Liver (tissue), 8 donors: ENCODE measurements at regions not wholly inside any gene's neighbourhood (a gene's known extent, or its start where the extent isn't known, plus 50 kb on each side); places are given as distances from the start of the nearest gene placed in this dataset.

Experiments used
- DNase-seq: peaks from one replicate; pipeline ENCODE4 v3.0.0-alpha.2; 2017; ENCODE audit warnings: low spot score
- H3K27ac ChIP-seq, 2 donors: one replicate each; pipeline ENCODE4 v1.7.0; 2013; ENCODE audit warnings: inconsistent platforms in 2 of 2, low read length in 2 of 2, control low read depth in 1 of 2, low read depth in 1 of 2, mild to moderate bottlenecking in 1 of 2
- H3K27me3 ChIP-seq, 4 donors: one replicate each; pipeline versions ENCODE4 v1.6.1 to v1.7.0; 2013; ENCODE audit warnings: low read length in 3 of 4, inconsistent platforms in 1 of 4, mild to moderate bottlenecking in 1 of 4, moderate library complexity in 1 of 4; ENCODE audit not compliant: control insufficient read depth in 4 of 4, insufficient read depth in 4 of 4
- H3K36me3 ChIP-seq, 4 donors: one replicate each; pipeline versions ENCODE4 v1.6.1 to v1.7.0; 2013; ENCODE audit warnings: low read length in 3 of 4, mild to moderate bottlenecking in 3 of 4, low read depth in 1 of 4, moderate library complexity in 1 of 4; ENCODE audit not compliant: control insufficient read depth in 4 of 4, insufficient read depth in 3 of 4
- H3K4me1 ChIP-seq, 4 donors: one replicate each; pipeline versions ENCODE4 v1.6.1 to v1.7.0; 2013; ENCODE audit warnings: low read length in 3 of 4, mild to moderate bottlenecking in 3 of 4, moderate library complexity in 1 of 4; ENCODE audit not compliant: control insufficient read depth in 4 of 4, insufficient read depth in 4 of 4
- H3K4me3 ChIP-seq, 3 donors: one replicate each; pipeline versions ENCODE4 v1.6.1 to v1.7.0; 2013; ENCODE audit warnings: low read length in 3 of 3, control low read depth in 1 of 3, low read depth in 1 of 3, mild to moderate bottlenecking in 1 of 3
- H3K9ac ChIP-seq, 2 donors: one replicate each; pipeline ENCODE4 v1.7.0; 2013; ENCODE audit warnings: low read length in 2 of 2, mild to moderate bottlenecking in 2 of 2, moderate library complexity in 2 of 2, control low read depth in 1 of 2, low read depth in 1 of 2
- H3K9me3 ChIP-seq, 4 donors: one replicate each; pipeline versions ENCODE4 v1.6.1 to v1.7.0; 2013; ENCODE audit warnings: low read length in 3 of 4; ENCODE audit not compliant: control insufficient read depth in 4 of 4
- FOXA1 ChIP-seq: IDR thresholded peaks from 2 replicates; pipeline ENCODE4 v1.6.1; 2016; ENCODE audit warnings: antibody characterized with exemption
- FOXA2 ChIP-seq: IDR thresholded peaks from 2 replicates; pipeline ENCODE4 v1.6.1; 2016; ENCODE audit warnings: antibody characterized with exemption
- GABPA ChIP-seq, 2 donors: IDR thresholded peaks in 1 of 2; conservative IDR thresholded peaks in 1 of 2; 2 replicates each; pipeline ENCODE4 v1.6.1; 2016; ENCODE audit warnings: antibody characterized with exemption in 2 of 2, mild to moderate bottlenecking in 1 of 2, moderate library complexity in 1 of 2
- HNF4A ChIP-seq, 2 donors: conservative IDR thresholded peaks; 2 replicates each; pipeline ENCODE4 v1.6.1; 2016; ENCODE audit warnings: antibody characterized with exemption in 2 of 2, mild to moderate bottlenecking in 2 of 2
- HNF4G ChIP-seq: IDR thresholded peaks from 2 replicates; pipeline ENCODE4 v1.6.1; 2016; ENCODE audit warnings: antibody characterized with exemption
- JUND ChIP-seq, 2 donors: IDR thresholded peaks; 2 replicates each; pipeline ENCODE4 v1.6.1; 2016; ENCODE audit warnings: antibody characterized with exemption in 2 of 2
- NR2F2 ChIP-seq: IDR thresholded peaks from 2 replicates; pipeline ENCODE4 v1.6.1; 2016; ENCODE audit warnings: antibody characterized with exemption
- RAD21 ChIP-seq, 2 donors: IDR thresholded peaks; 2 replicates each; pipeline ENCODE4 v1.6.1; 2016; ENCODE audit warnings: antibody characterized with exemption in 2 of 2, mild to moderate bottlenecking in 2 of 2
- RXRA ChIP-seq, 2 donors: IDR thresholded peaks; 2 replicates each; pipeline ENCODE4 v1.6.1; 2017 to 2018; ENCODE audit warnings: antibody characterized with exemption in 2 of 2, mild to moderate bottlenecking in 1 of 2
- SP1 ChIP-seq: IDR thresholded peaks from 2 replicates; pipeline ENCODE4 v1.6.1; 2018; ENCODE audit warnings: antibody characterized with exemption, mild to moderate bottlenecking
- TAF1 ChIP-seq: conservative IDR thresholded peaks from 2 replicates; pipeline ENCODE4 v1.6.1; 2016; ENCODE audit warnings: antibody characterized with exemption, mild to moderate bottlenecking
- WGBS: extraction: QIAGEN DNeasy Blood & Tissue Kit; methylation state at CpG from one replicate; pipeline ENCODE4 v1.1.7; 2013; 5-methylcytosine and 5-hydroxymethylcytosine counted together
- TF ChIP-seq, protein P1 (sequence below): fragments of 150-350 bp; IDR thresholded peaks from 2 replicates; pipeline ENCODE4 v1.5.1; 2017; ENCODE audit warnings: improper control_type of control experiment, low read depth, low read length; ENCODE audit not compliant: missing input control
- TF ChIP-seq, protein P2 (sequence below): IDR thresholded peaks from 2 replicates; pipeline ENCODE4 v1.6.1; 2016; ENCODE audit warnings: antibody characterized with exemption
- TF ChIP-seq, protein P3 (sequence below): IDR thresholded peaks from 2 replicates; pipeline ENCODE4 v1.6.1; 2016; ENCODE audit warnings: antibody characterized with exemption, mild to moderate bottlenecking
- TF ChIP-seq, protein P4 (sequence below): IDR thresholded peaks from 2 replicates; pipeline ENCODE4 v1.6.1; 2016; ENCODE audit warnings: antibody characterized with exemption
- donor health status: healthy.
- donor health status: healthy.
- donor health status: healthy.
- donor health status: healthy.
- donor health status: healthy.

DNA sequence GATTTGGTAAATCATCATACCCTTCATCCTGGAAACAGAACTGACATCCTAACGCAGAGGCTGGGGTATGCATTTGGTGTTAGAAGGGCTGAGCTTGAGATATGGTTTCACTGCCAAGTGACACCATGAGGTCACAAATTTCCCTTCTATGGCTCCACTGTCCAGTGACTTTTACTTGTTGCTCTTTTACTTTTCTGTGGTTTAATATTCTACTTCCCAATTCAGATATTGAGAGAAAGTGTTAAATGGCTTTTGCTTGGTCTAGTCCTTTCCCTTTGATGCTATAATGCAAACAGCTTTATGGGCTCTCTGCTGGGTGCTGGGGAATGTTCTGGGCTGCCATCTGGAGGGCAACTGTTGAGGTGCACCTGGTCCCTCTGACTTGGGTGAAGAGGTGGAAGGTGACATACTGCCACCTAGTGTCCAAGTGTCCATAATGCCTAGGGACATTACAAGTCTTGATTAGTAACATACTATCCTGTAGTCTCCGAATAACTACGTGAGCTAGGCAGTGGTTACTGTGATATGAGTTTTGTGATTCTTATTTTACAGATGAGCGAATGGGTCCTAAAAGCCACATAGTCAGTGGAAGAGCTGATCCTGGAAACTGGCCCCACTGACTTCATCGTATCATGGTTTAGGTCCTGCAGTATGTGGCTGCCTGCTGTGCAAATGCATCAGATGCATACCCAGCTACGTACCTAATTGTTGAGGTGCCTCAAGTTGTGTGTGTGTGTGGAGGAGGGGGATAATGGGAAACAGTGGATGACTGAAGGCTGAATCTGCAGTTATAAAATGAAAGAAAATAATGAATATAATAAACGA lies 149.1 kb upstream of the RAG2 start:
- Histone ChIP-seq H3K4me1 (peaks cover 0 to 12% (median 4%) of the 10 kb centered on the region in 4 donors), H3K27ac (no peak overlapping the region), H3K9me3 (no peaks in the 10 kb centered on the region), H3K36me3 (no peaks in the 10 kb centered on the region), H3K4me3 (no peak overlapping the region), H3K9ac (no peak overlapping the region), H3K27me3 (no peaks in the 10 kb centered on the region)
- TF ChIP-seq JUND (IDR thresholded peaks at IDR 0.05) (no peak), RXRA (IDR thresholded peaks at IDR 0.05) (peak; percentile 13 to 14), NR2F2 (peak; percentile 73), RAD21 (IDR thresholded peaks at IDR 0.05) (peak; percentile 97)
- TF ChIP-seq, protein P1, sequence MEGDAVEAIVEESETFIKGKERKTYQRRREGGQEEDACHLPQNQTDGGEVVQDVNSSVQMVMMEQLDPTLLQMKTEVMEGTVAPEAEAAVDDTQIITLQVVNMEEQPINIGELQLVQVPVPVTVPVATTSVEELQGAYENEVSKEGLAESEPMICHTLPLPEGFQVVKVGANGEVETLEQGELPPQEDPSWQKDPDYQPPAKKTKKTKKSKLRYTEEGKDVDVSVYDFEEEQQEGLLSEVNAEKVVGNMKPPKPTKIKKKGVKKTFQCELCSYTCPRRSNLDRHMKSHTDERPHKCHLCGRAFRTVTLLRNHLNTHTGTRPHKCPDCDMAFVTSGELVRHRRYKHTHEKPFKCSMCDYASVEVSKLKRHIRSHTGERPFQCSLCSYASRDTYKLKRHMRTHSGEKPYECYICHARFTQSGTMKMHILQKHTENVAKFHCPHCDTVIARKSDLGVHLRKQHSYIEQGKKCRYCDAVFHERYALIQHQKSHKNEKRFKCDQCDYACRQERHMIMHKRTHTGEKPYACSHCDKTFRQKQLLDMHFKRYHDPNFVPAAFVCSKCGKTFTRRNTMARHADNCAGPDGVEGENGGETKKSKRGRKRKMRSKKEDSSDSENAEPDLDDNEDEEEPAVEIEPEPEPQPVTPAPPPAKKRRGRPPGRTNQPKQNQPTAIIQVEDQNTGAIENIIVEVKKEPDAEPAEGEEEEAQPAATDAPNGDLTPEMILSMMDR, result peak; percentile 100
- TF ChIP-seq, protein P2, sequence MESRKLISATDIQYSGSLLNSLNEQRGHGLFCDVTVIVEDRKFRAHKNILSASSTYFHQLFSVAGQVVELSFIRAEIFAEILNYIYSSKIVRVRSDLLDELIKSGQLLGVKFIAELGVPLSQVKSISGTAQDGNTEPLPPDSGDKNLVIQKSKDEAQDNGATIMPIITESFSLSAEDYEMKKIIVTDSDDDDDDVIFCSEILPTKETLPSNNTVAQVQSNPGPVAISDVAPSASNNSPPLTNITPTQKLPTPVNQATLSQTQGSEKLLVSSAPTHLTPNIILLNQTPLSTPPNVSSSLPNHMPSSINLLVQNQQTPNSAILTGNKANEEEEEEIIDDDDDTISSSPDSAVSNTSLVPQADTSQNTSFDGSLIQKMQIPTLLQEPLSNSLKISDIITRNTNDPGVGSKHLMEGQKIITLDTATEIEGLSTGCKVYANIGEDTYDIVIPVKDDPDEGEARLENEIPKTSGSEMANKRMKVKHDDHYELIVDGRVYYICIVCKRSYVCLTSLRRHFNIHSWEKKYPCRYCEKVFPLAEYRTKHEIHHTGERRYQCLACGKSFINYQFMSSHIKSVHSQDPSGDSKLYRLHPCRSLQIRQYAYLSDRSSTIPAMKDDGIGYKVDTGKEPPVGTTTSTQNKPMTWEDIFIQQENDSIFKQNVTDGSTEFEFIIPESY, result no peak
- peak; percentile 78 for DNase-seq
- 30% methylated on average over 7 of the region's 7 CpGs for WGBS

DNA sequence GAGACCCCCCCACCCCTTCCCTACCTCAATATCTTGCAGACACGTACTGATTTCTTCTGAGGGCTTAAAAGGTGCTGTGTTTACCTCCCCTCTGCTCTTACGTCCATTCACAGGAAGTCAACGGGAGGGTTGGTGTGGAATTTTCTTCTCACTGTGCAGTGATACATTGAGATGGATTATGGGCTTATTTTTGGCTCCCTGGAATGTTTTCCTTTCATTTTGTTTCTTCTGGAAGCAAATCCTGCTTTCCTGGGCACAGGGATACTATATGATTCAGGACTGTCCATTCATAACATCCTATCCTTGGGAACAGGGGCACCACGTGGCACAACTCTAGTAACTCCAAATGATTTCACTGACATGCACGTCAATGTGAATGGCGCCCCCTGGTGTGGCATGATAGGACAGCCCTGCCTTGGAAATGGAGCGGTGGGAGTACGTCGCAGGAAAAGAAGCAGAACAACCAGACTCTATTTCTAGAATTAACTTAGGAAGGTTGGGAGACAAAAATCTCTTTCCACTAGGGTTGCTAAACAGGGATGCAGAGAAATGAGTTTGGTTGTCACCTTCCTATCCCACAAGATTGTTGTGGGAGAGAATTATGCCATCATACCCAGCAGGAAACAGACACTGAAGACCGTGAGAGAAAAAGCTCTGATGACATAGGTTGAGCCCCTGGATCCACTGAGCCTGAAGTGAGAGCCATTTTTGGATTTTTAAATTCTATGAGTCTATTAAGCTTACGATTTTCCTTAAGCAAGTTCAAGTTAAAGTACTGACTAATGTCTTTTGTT lies 146.5 kb upstream of the RAG2 start:
- H3K9me3 ChIP-seq, result no peaks in the 10 kb centered on the region
- 31% methylated on average over 11 of the region's 11 CpGs for WGBS
- peaks cover 0 to 12% (median 4%) of the 10 kb centered on the region in 4 donors for H3K4me1 ChIP-seq
- no peak overlapping the region for H3K27ac ChIP-seq
- DNase-seq, result peak; percentile 74
- no peaks in the 10 kb centered on the region for H3K36me3 ChIP-seq
- no peaks in the 10 kb centered on the region for H3K27me3 ChIP-seq
- no peak for TF ChIP-seq RXRA (IDR thresholded peaks at IDR 0.05)
- TF ChIP-seq, protein P2, result no peak
- TF ChIP-seq FOXA2, result no peak
- TF ChIP-seq HNF4G, result no peak
- TF ChIP-seq HNF4A (conservative IDR thresholded peaks at IDR 0.05), result no peak
- TF ChIP-seq NR2F2, result no peak
- no peak for TF ChIP-seq GABPA (IDR thresholded peaks at IDR 0.05 in 1 of 2, conservative IDR thresholded peaks at IDR 0.05 in 1 of 2)
- TF ChIP-seq FOXA1, result no peak
- peak; percentile 64 to 81 for TF ChIP-seq RAD21 (IDR thresholded peaks at IDR 0.05)
- TF ChIP-seq TAF1, result no peak
- TF ChIP-seq, protein P3, sequence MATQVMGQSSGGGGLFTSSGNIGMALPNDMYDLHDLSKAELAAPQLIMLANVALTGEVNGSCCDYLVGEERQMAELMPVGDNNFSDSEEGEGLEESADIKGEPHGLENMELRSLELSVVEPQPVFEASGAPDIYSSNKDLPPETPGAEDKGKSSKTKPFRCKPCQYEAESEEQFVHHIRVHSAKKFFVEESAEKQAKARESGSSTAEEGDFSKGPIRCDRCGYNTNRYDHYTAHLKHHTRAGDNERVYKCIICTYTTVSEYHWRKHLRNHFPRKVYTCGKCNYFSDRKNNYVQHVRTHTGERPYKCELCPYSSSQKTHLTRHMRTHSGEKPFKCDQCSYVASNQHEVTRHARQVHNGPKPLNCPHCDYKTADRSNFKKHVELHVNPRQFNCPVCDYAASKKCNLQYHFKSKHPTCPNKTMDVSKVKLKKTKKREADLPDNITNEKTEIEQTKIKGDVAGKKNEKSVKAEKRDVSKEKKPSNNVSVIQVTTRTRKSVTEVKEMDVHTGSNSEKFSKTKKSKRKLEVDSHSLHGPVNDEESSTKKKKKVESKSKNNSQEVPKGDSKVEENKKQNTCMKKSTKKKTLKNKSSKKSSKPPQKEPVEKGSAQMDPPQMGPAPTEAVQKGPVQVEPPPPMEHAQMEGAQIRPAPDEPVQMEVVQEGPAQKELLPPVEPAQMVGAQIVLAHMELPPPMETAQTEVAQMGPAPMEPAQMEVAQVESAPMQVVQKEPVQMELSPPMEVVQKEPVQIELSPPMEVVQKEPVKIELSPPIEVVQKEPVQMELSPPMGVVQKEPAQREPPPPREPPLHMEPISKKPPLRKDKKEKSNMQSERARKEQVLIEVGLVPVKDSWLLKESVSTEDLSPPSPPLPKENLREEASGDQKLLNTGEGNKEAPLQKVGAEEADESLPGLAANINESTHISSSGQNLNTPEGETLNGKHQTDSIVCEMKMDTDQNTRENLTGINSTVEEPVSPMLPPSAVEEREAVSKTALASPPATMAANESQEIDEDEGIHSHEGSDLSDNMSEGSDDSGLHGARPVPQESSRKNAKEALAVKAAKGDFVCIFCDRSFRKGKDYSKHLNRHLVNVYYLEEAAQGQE, result no peak
- TF ChIP-seq, protein P4, sequence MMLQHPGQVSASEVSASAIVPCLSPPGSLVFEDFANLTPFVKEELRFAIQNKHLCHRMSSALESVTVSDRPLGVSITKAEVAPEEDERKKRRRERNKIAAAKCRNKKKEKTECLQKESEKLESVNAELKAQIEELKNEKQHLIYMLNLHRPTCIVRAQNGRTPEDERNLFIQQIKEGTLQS, result no peak
- TF ChIP-seq SP1, result no peak
- TF ChIP-seq, protein P1, result peak; percentile 69
- H3K9ac ChIP-seq, result no peak overlapping the region
- H3K4me3 ChIP-seq, result no peak overlapping the region
